ENCODE measurements at regions not wholly inside any gene's neighbourhood (a gene's known extent, or its start where the extent isn't known, plus 50 kb on each side); places are given as distances from the start of the nearest gene placed in this dataset.

- no peaks in the 10 kb centered on the region for H3K4me1 Mint-ChIP-seq
- DNase-seq, result no peak
- H3K27ac Mint-ChIP-seq, result no peak overlapping the region
- H3K36me3 Mint-ChIP-seq, result no peaks in the 10 kb centered on the region
- no peak overlapping the region for H3K4me3 Mint-ChIP-seq
- H3K27me3 Mint-ChIP-seq (ENCODE audit: low read depth in 3 of 3), result peaks cover 0 to 2% (median 0%) of the 10 kb centered on the region in 3 donors
- no peaks in the 10 kb centered on the region for H3K9me3 Mint-ChIP-seq
Observed at GRCh38 chr11:45446998-45447397, 160.9 kb upstream of the SYT13 start.

GRCh38 chr11:45446434-45446833 is 160.3 kb upstream of the SYT13 start:
- Mint-ChIP-seq H3K27me3 (ENCODE audit: low read depth in 3 of 3) (peaks cover 0 to 2% (median 0%) of the 10 kb centered on the region in 3 donors), H3K4me3 (no peak overlapping the region), H3K27ac (no peak overlapping the region), H3K4me1 (no peaks in the 10 kb centered on the region), H3K9me3 (no peaks in the 10 kb centered on the region), H3K36me3 (no peaks in the 10 kb centered on the region)
- DNase-seq, result no peak

DNA sequence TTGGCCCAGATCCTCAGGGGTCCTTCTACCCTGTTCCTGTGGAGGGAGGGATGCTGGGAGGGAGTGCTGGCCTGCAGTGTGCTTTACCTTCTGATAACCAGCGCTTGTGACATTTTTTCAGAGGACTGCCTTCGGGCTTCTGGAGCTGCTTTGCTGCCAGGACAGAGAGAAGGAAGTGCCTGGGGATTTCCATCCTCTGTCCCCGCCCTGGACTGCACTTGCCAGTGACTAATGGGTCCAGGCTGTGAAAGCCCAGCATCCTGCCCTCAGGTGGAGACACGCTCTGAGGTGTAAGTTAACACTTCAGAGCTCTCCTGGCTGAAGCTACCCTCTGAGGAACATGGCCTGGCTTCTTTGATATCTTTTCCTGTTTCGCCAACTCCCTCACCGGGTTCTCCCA is 158.7 kb upstream of the SYT13 start:
- Mint-ChIP-seq H3K9me3 (peaks cover 0 to under 1% (median 0%) of the 10 kb centered on the region in 6 donors), H3K4me3 (no peak overlapping the region), H3K4me1 (no peaks in the 10 kb centered on the region), H3K36me3 (no peaks in the 10 kb centered on the region), H3K27ac (no peak overlapping the region), H3K27me3 (ENCODE audit: low read depth in 3 of 3) (peaks cover 0 to 5% (median under 1%) of the 10 kb centered on the region in 3 donors)
- no peak for DNase-seq

DNA sequence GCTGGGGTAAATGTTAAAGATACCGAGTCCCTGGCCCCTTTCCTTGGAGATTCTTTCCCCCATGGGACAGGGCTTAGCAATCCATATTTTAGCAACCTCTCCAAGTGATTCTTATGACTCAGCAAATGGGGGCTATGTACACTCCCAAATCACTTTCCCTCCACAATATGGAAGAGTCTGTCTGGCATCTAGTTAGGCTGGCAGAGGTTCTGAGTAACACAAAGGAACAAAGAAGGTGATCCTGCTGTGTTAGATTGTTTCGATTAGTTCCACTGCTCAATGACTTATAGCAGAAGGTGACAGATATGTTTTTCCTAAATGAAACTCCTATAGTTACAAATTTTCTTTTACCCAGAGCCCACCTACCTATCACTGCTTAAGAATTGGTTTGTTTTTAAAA is 154.0 kb upstream of the SYT13 start:
- Mint-ChIP-seq H3K36me3 (no peaks in the 10 kb centered on the region), H3K27me3 (ENCODE audit: low read depth in 3 of 3) (peaks cover 0 to 6% (median 6%) of the 10 kb centered on the region in 3 donors), H3K4me1 (no peaks in the 10 kb centered on the region), H3K27ac (no peak overlapping the region), H3K4me3 (no peak overlapping the region), H3K9me3 (peaks cover 0 to 6% (median 3%) of the 10 kb centered on the region in 6 donors)
- DNase-seq, result no peak

GRCh38 chr11:45436966-45437365 is 150.8 kb upstream of the SYT13 start:
- Mint-ChIP-seq H3K4me3 (no peak overlapping the region), H3K27me3 (ENCODE audit: low read depth in 3 of 3) (peaks cover 1 to 6% (median 6%) of the 10 kb centered on the region in 3 donors), H3K27ac (no peak overlapping the region), H3K4me1 (no peaks in the 10 kb centered on the region), H3K36me3 (no peaks in the 10 kb centered on the region), H3K9me3 (peaks cover 0 to 6% (median 3%) of the 10 kb centered on the region in 6 donors)
- no peak for DNase-seq

GRCh38 chr11:45436118-45436517 is 150.0 kb upstream of the SYT13 start:
- Mint-ChIP-seq H3K27ac (no peak overlapping the region), H3K9me3 (peaks cover 0 to 6% (median 3%) of the 10 kb centered on the region in 6 donors), H3K36me3 (no peaks in the 10 kb centered on the region), H3K4me3 (no peak overlapping the region), H3K4me1 (no peaks in the 10 kb centered on the region), H3K27me3 (ENCODE audit: low read depth in 3 of 3) (peaks cover 6% of the 10 kb centered on the region in 3 donors)
- no peak for DNase-seq

DNA sequence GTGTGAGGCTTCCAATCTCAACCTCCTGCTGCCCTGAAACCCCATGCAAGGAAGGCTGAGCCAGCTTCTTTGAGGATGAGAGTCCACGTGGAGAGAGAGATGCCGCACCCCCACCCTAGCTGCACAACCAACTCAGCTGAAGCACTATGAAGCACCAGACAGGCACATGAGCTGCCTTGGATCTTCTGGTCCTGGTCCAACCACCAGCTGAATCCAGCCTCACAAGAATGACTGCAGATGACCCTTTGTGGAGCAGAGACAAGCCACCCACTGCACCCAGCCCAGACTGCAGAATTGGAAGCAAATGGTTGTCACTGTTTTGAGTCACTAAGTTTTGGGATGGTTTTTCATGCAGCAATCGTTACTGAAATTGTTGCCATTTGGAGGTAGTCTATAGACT is 149.6 kb upstream of the SYT13 start:
- Mint-ChIP-seq H3K9me3 (peaks cover 0 to 6% (median 3%) of the 10 kb centered on the region in 6 donors), H3K27me3 (ENCODE audit: low read depth in 3 of 3) (peaks cover 6% of the 10 kb centered on the region in 3 donors), H3K4me1 (no peaks in the 10 kb centered on the region), H3K36me3 (no peaks in the 10 kb centered on the region), H3K4me3 (no peak overlapping the region), H3K27ac (no peak overlapping the region)
- no peak for DNase-seq

GRCh38 chr11:45432910-45433309 is 146.8 kb upstream of the SYT13 start:
- peaks cover 2 to 10% (median 6%) of the 10 kb centered on the region in 3 donors for H3K27me3 Mint-ChIP-seq (ENCODE audit: low read depth in 3 of 3)
- H3K27ac Mint-ChIP-seq, result no peak overlapping the region
- no peaks in the 10 kb centered on the region for H3K4me1 Mint-ChIP-seq
- no peaks in the 10 kb centered on the region for H3K9me3 Mint-ChIP-seq
- H3K4me3 Mint-ChIP-seq, result no peak overlapping the region
- no peak for DNase-seq
- no peaks in the 10 kb centered on the region for H3K36me3 Mint-ChIP-seq

- Mint-ChIP-seq H3K9me3 (no peaks in the 10 kb centered on the region), H3K4me3 (no peak overlapping the region), H3K4me1 (no peaks in the 10 kb centered on the region), H3K27ac (no peak overlapping the region), H3K27me3 (ENCODE audit: low read depth in 3 of 3) (peaks cover 4 to 10% (median 6%) of the 10 kb centered on the region in 3 donors), H3K36me3 (no peaks in the 10 kb centered on the region)
- no peak for DNase-seq
Observed at GRCh38 chr11:45432100-45432499, 146.0 kb upstream of the SYT13 start.

- Mint-ChIP-seq H3K4me3 (no peak overlapping the region), H3K27me3 (ENCODE audit: low read depth in 3 of 3) (peaks cover 4 to 11% (median 9%) of the 10 kb centered on the region in 3 donors), H3K36me3 (no peaks in the 10 kb centered on the region), H3K4me1 (no peaks in the 10 kb centered on the region), H3K27ac (no peak overlapping the region), H3K9me3 (no peaks in the 10 kb centered on the region)
- no peak for DNase-seq
Observed at GRCh38 chr11:45431046-45432018, 145.2 kb upstream of the SYT13 start.

- H3K27me3 Mint-ChIP-seq (ENCODE audit: low read depth in 3 of 3), result peaks cover 2 to 16% (median 9%) of the 10 kb centered on the region in 3 donors
- H3K36me3 Mint-ChIP-seq, result no peaks in the 10 kb centered on the region
- no peaks in the 10 kb centered on the region for H3K9me3 Mint-ChIP-seq
- H3K4me3 Mint-ChIP-seq, result no peak overlapping the region
- H3K4me1 Mint-ChIP-seq, result no peaks in the 10 kb centered on the region
- no peak overlapping the region for H3K27ac Mint-ChIP-seq
- DNase-seq, result no peak
Observed at GRCh38 chr11:45430361-45430760, 144.2 kb upstream of the SYT13 start.

- no peak overlapping the region for H3K4me3 Mint-ChIP-seq
- peaks cover 2 to 18% (median 9%) of the 10 kb centered on the region in 3 donors for H3K27me3 Mint-ChIP-seq (ENCODE audit: low read depth in 3 of 3)
- H3K4me1 Mint-ChIP-seq, result no peaks in the 10 kb centered on the region
- no peaks in the 10 kb centered on the region for H3K36me3 Mint-ChIP-seq
- no peak for DNase-seq
- no peak overlapping the region for H3K27ac Mint-ChIP-seq
- no peaks in the 10 kb centered on the region for H3K9me3 Mint-ChIP-seq
Observed at GRCh38 chr11:45429719-45430118, 143.6 kb upstream of the SYT13 start.

- Mint-ChIP-seq H3K9me3 (no peaks in the 10 kb centered on the region), H3K4me1 (no peaks in the 10 kb centered on the region), H3K36me3 (no peaks in the 10 kb centered on the region), H3K27ac (no peak overlapping the region), H3K4me3 (no peak overlapping the region), H3K27me3 (ENCODE audit: low read depth in 3 of 3) (peaks cover 2 to 19% (median 8%) of the 10 kb centered on the region in 3 donors)
- DNase-seq, result no peak
Observed at GRCh38 chr11:45428541-45429230, 142.5 kb upstream of the SYT13 start.

DNA sequence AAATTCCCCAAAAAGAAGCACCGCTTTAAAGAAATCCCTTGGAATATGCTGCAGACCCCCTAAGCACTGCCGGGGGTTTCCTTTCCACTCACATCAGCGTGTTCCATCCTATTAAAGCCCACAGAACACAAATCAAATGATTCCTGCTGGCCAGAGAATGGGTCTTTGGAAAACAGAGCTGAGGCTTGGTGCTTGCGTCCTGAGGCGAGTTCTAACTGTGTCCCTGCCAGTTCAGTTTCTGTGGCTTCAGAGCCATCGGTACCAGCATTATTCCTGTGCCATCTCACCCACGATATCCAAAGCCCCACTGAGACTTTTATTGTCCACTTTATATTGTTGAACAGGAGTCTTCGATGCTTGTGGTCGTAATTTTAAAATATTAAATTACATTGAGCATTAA is 142.0 kb upstream of the SYT13 start:
- Mint-ChIP-seq H3K4me3 (no peak overlapping the region), H3K4me1 (no peaks in the 10 kb centered on the region), H3K27ac (no peak overlapping the region), H3K36me3 (no peaks in the 10 kb centered on the region), H3K27me3 (ENCODE audit: low read depth in 3 of 3) (peaks cover 2 to 19% (median 8%) of the 10 kb centered on the region in 3 donors), H3K9me3 (no peaks in the 10 kb centered on the region)
- DNase-seq, result no peak

Measured in immature natural killer cell (primary cell).